Mammary epithelial cell (primary cell): ENCODE measurements at regions not wholly inside any gene's neighbourhood (a gene's known extent, or its start where the extent isn't known, plus 50 kb on each side); places are given as distances from the start of the nearest gene placed in this dataset.

Experiments
- EZH2 ChIP-seq: IDR thresholded peaks from 2 replicates; pipeline ENCODE4 v1.6.1; 2012; ENCODE audit warnings: low read length, inconsistent platforms, borderline replicate concordance
- TF ChIP-seq, protein P1 (sequence below), 2 donors: IDR thresholded peaks in 1 of 2; conservative IDR thresholded peaks in 1 of 2; 2 replicates each; pipeline ENCODE4 v1.5.1; 2011 to 2012; ENCODE audit warnings: inconsistent platforms in 2 of 2, low read length in 2 of 2, mild to moderate bottlenecking in 2 of 2, control low read depth in 1 of 2, low read depth in 1 of 2; ENCODE audit not compliant: insufficient read depth in 1 of 2; ENCODE audit errors: extremely low read depth in 1 of 2

DNA sequence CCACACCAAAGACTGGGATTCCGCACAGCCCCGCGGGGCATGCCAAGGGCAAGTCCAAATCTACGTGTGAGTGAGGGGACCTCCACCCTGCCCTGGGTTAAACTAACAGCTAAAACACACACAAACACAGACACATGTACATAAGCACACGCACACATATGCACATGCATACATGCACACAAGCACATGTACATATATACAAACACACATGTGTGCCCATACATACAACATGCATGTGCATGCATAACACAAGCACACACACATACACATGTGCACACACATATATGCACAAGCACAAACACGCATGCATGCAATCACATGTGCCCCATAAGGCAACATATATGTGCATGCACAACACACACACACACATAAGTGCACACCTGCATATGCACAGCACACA, 136.7 kb downstream of the SOX1 start:
- TF ChIP-seq, protein P1, sequence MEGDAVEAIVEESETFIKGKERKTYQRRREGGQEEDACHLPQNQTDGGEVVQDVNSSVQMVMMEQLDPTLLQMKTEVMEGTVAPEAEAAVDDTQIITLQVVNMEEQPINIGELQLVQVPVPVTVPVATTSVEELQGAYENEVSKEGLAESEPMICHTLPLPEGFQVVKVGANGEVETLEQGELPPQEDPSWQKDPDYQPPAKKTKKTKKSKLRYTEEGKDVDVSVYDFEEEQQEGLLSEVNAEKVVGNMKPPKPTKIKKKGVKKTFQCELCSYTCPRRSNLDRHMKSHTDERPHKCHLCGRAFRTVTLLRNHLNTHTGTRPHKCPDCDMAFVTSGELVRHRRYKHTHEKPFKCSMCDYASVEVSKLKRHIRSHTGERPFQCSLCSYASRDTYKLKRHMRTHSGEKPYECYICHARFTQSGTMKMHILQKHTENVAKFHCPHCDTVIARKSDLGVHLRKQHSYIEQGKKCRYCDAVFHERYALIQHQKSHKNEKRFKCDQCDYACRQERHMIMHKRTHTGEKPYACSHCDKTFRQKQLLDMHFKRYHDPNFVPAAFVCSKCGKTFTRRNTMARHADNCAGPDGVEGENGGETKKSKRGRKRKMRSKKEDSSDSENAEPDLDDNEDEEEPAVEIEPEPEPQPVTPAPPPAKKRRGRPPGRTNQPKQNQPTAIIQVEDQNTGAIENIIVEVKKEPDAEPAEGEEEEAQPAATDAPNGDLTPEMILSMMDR (conservative IDR thresholded peaks at IDR 0.05 in 1 of 2, IDR thresholded peaks at IDR 0.05 in 1 of 2; ENCODE audit: extremely low read depth in 1 of 2, insufficient read depth in 1 of 2, low read depth in 1 of 2, low read length in 2 of 2), result no peak
- no peak for TF ChIP-seq EZH2
